ENCODE measurements at regions not wholly inside any gene's neighbourhood (a gene's known extent, or its start where the extent isn't known, plus 50 kb on each side); places are given as distances from the start of the nearest gene placed in this dataset.

- TF ChIP-seq CTCF (IDR thresholded peaks at IDR 0.05) (no peak), ATF6 (CRISPR knock-in tag; IDR thresholded peaks at IDR 0.05) (no peak), IRF1 (CRISPR knock-in tag; IDR thresholded peaks at IDR 0.05) (no peak), NR1H2 (CRISPR knock-in tag; IDR thresholded peaks at IDR 0.05) (no peak), AFF4 (CRISPR knock-in tag; IDR thresholded peaks at IDR 0.05; ENCODE audit: borderline replicate concordance) (no peak), PRRX2 (CRISPR knock-in tag; IDR thresholded peaks at IDR 0.05) (no peak)
Observed at GRCh38 chr15:98174841-98175240, 214.3 kb downstream of the ARRDC4 start.

All from WTC11 (cell line).